GM23338 (cell line): ENCODE measurements at regions not wholly inside any gene's neighbourhood (a gene's known extent, or its start where the extent isn't known, plus 50 kb on each side); places are given as distances from the start of the nearest gene placed in this dataset.

Experiments
- CREB1 ChIP-seq: fragments of 250-450 bp; sonication (Bioruptor Pico); IDR thresholded peaks from 2 replicates; pipeline ENCODE4 v1.5.0; 2020; ENCODE audit warnings: low read depth, mild to moderate bottlenecking, moderate library complexity
- CTCF ChIP-seq, 2 experiments: fragments of 200-600 bp in 1 of 2; sonication (generic) in 1 of 2; conservative IDR thresholded peaks; 2 replicates each; pipeline versions ENCODE4 v1.5.1 to v1.6.1; 2016 to 2017; ENCODE audit warnings: antibody characterized with exemption in 2 of 2, low read depth in 2 of 2, mild to moderate bottlenecking in 2 of 2, moderate library complexity in 1 of 2
- EZH2 ChIP-seq: fragments of 200-600 bp; sonication (generic); IDR thresholded peaks from one replicate; pipeline ENCODE4 v1.8.0; 2017; ENCODE audit warnings: antibody characterized with exemption, mild to moderate bottlenecking, low read depth; ENCODE audit not compliant: unreplicated experiment
- EZH2phosphoT487 ChIP-seq: fragments of 200-600 bp; sonication (generic); IDR thresholded peaks from one replicate; pipeline ENCODE4 v1.8.1; 2018; ENCODE audit warnings: antibody characterized with exemption; ENCODE audit not compliant: unreplicated experiment
- NANOG ChIP-seq: IDR thresholded peaks from 2 replicates; pipeline ENCODE4 v1.6.1; 2016; ENCODE audit warnings: antibody characterized with exemption, borderline replicate concordance
- POLR2AphosphoS5 ChIP-seq: IDR thresholded peaks from 2 replicates; pipeline ENCODE4 v1.6.1; 2016; ENCODE audit warnings: antibody characterized with exemption, low read depth
- TF ChIP-seq, protein P1 (sequence below): IDR thresholded peaks from one replicate; pipeline ENCODE4 v1.6.1; 2018; ENCODE audit warnings: antibody characterized with exemption; ENCODE audit not compliant: unreplicated experiment

DNA sequence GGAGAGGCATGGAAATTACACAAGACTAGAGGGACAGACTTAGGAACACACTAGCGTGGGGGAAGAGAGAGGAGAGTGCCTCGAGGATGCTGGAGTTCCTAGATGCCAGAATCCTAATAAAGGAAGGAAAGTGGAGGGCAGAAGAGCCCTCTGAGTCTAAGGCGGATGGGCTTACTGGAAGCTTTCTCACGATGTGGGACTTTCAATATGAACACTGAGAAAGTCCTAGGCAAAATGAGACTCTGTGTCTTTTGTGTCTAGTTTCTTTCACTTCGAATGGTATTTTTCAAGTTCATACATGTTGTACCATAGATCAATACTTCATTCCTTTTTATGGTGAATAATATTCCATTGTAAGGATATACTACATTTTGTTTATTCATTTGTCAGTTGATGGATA lies 239.4 kb downstream of the NSG2 start:
- no peak for TF ChIP-seq NANOG
- TF ChIP-seq CTCF (conservative IDR thresholded peaks at IDR 0.05; ENCODE audit: low read depth in 2 of 2): no peak
- TF ChIP-seq POLR2AphosphoS5: no peak
- TF ChIP-seq, protein P1, sequence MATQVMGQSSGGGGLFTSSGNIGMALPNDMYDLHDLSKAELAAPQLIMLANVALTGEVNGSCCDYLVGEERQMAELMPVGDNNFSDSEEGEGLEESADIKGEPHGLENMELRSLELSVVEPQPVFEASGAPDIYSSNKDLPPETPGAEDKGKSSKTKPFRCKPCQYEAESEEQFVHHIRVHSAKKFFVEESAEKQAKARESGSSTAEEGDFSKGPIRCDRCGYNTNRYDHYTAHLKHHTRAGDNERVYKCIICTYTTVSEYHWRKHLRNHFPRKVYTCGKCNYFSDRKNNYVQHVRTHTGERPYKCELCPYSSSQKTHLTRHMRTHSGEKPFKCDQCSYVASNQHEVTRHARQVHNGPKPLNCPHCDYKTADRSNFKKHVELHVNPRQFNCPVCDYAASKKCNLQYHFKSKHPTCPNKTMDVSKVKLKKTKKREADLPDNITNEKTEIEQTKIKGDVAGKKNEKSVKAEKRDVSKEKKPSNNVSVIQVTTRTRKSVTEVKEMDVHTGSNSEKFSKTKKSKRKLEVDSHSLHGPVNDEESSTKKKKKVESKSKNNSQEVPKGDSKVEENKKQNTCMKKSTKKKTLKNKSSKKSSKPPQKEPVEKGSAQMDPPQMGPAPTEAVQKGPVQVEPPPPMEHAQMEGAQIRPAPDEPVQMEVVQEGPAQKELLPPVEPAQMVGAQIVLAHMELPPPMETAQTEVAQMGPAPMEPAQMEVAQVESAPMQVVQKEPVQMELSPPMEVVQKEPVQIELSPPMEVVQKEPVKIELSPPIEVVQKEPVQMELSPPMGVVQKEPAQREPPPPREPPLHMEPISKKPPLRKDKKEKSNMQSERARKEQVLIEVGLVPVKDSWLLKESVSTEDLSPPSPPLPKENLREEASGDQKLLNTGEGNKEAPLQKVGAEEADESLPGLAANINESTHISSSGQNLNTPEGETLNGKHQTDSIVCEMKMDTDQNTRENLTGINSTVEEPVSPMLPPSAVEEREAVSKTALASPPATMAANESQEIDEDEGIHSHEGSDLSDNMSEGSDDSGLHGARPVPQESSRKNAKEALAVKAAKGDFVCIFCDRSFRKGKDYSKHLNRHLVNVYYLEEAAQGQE: no peak
- TF ChIP-seq EZH2: no peak
- TF ChIP-seq CREB1: no peak
- no peak for TF ChIP-seq EZH2phosphoT487
